ENCODE measurements at regions not wholly inside any gene's neighbourhood (a gene's known extent, or its start where the extent isn't known, plus 50 kb on each side); places are given as distances from the start of the nearest gene placed in this dataset.

DNA sequence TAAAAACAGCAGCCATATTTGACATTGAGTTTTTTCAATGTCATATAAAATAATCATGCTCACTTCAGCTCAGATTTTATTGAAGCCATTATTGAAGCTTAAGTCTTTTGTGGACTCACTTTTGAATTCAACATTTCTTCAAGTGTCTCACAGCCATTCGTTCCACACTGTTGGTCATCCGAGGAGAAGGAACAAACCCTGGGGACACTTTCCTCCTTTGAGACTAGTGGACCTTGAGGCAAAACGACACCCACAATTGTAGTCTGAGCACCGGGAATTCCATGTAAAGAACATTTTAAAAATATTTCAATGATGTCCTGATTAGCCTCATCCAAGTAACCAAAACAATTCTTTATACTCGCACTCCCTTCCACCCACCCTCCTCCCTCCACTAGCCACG lies 174.7 kb downstream of the CD47 start:
- Mint-ChIP-seq H3K4me1 (peaks cover 6 to 9% of the 10 kb centered on the region in 2 experiments), H3K27me3 (ENCODE audit: low read depth) (no peaks in the 10 kb centered on the region), H3K27ac (no peak overlapping the region), H3K36me3 (ENCODE audit: insufficient read depth in 1 of 3, low read depth in 3 of 3) (no peaks in the 10 kb centered on the region; a peak in 2 of 7 replicates), H3K9me3 (peaks cover 5 to 8% of the 10 kb centered on the region in 2 experiments; a peak in 4 of 5 replicates), H3K4me3 (no peak overlapping the region)
- H3K56ac ChIP-seq (ENCODE audit: insufficient read length, low read depth, low read length) = no peak overlapping the region
- H2BK12ac ChIP-seq (ENCODE audit: insufficient read length, low read depth, low read length) = no peak overlapping the region
- no peak overlapping the region for H4K91ac ChIP-seq (ENCODE audit: insufficient read length, low read depth, low read length)
- H3K14ac ChIP-seq (ENCODE audit: insufficient read depth, low read length) = no peak overlapping the region
- no peak overlapping the region for H3K4ac ChIP-seq (ENCODE audit: low read depth, low read length)
- H2BK5ac ChIP-seq (ENCODE audit: insufficient read length, low read length) = no peak overlapping the region
- H3K79me2 ChIP-seq (ENCODE audit: insufficient read depth, low read length) = no peaks in the 10 kb centered on the region
- no peak overlapping the region for H3K27ac ChIP-seq (ENCODE audit: insufficient read length, low read depth, low read length)
- H3K18ac ChIP-seq (ENCODE audit: insufficient read length, low read depth, low read length) = no peak overlapping the region
- DNase-seq = no peak
- H2BK15ac ChIP-seq (ENCODE audit: low read depth, low read length) = no peak overlapping the region
- no peak overlapping the region for H2BK120ac ChIP-seq (ENCODE audit: low read depth, low read length, poor library complexity, severe bottlenecking)
- no peak overlapping the region for H4K5ac ChIP-seq (ENCODE audit: insufficient read length, low read depth, low read length)
- no peak overlapping the region for H3K9ac ChIP-seq (ENCODE audit: extremely low read depth, insufficient read length, low read length)
- H3K23ac ChIP-seq (ENCODE audit: insufficient read length, low read depth, low read length) = no peak overlapping the region
- H2BK20ac ChIP-seq (ENCODE audit: low read depth, low read length, poor library complexity, severe bottlenecking) = no peak overlapping the region
- WGBS (ENCODE audit: extremely low coverage, insufficient read length, low lambda C conversion rate) = no CpG with 5 or more reads among the region's 6 CpGs
- no peaks in the 10 kb centered on the region for H4K20me1 ChIP-seq (ENCODE audit: control insufficient read depth, insufficient read depth, insufficient read length)
- H3K27me3 ChIP-seq (ENCODE audit: insufficient read depth, low read length) = no peaks in the 10 kb centered on the region
- H3K4me2 ChIP-seq (ENCODE audit: insufficient read depth, insufficient read length, low read length) = no peak overlapping the region
- H3K9me3 ChIP-seq (ENCODE audit: control insufficient read depth, low read depth, low read length) = no peaks in the 10 kb centered on the region
- 0 out of 2 replicates have a peak, but pooled peaks cover 2% of the 10 kb centered on the region for H3K4me1 ChIP-seq (ENCODE audit: insufficient read depth, low read length)
- no peaks in the 10 kb centered on the region for H3K79me1 ChIP-seq (ENCODE audit: insufficient read depth, low read depth, low read length, poor library complexity, severe bottlenecking)
- H2AK5ac ChIP-seq (ENCODE audit: insufficient read length, low read length) = no peak overlapping the region
- TF ChIP-seq, protein P1, sequence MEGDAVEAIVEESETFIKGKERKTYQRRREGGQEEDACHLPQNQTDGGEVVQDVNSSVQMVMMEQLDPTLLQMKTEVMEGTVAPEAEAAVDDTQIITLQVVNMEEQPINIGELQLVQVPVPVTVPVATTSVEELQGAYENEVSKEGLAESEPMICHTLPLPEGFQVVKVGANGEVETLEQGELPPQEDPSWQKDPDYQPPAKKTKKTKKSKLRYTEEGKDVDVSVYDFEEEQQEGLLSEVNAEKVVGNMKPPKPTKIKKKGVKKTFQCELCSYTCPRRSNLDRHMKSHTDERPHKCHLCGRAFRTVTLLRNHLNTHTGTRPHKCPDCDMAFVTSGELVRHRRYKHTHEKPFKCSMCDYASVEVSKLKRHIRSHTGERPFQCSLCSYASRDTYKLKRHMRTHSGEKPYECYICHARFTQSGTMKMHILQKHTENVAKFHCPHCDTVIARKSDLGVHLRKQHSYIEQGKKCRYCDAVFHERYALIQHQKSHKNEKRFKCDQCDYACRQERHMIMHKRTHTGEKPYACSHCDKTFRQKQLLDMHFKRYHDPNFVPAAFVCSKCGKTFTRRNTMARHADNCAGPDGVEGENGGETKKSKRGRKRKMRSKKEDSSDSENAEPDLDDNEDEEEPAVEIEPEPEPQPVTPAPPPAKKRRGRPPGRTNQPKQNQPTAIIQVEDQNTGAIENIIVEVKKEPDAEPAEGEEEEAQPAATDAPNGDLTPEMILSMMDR (conservative IDR thresholded peaks at IDR 0.05) = no peak
- no peak overlapping the region for H2AFZ ChIP-seq (ENCODE audit: low read length)
- H3K23me2 ChIP-seq (ENCODE audit: insufficient read length, low read depth, low read length, poor library complexity, severe bottlenecking) = no peaks in the 10 kb centered on the region
- H3T11ph ChIP-seq (ENCODE audit: low read length) = no peak overlapping the region
- no peak overlapping the region for H4K8ac ChIP-seq (replicated peaks; ENCODE audit: insufficient read length, low read depth, low read length)

Measured in H9 (cell line).